HL-60 (cell line): ENCODE measurements at regions not wholly inside any gene's neighbourhood (a gene's known extent, or its start where the extent isn't known, plus 50 kb on each side); places are given as distances from the start of the nearest gene placed in this dataset.

Source experiments
- DNase-seq, 2 experiments: peaks; one replicate each; pipeline ENCODE4 v3.0.0-alpha.2; 2010 to 2020; ENCODE audit warnings: low read depth in 1 of 2, low spot score in 1 of 2
- H3K27ac ChIP-seq: fragments of 250-450 bp; sonication (Bioruptor Pico); replicated peaks from 2 replicates; pipeline ENCODE4 v1.5.1; 2020; ENCODE audit warnings: mild to moderate bottlenecking, moderate library complexity
- H3K27me3 ChIP-seq: fragments of 250-450 bp; sonication (Bioruptor Pico); 2 replicates; pipeline ENCODE4 v1.5.1; 2021; ENCODE audit warnings: mild to moderate bottlenecking, moderate library complexity; ENCODE audit not compliant: insufficient read depth, poor library complexity, severe bottlenecking
- H3K4me3 ChIP-seq: replicated peaks from 2 replicates; pipeline ENCODE4 v1.5.1; 2011; ENCODE audit warnings: mild to moderate bottlenecking, control low read depth, low read length; ENCODE audit not compliant: insufficient read depth
- CTCF ChIP-seq: IDR thresholded peaks from one replicate; pipeline ENCODE4 v1.5.1; 2011; ENCODE audit warnings: low read length, control low read depth, inconsistent platforms; ENCODE audit not compliant: insufficient read depth
- GABPA ChIP-seq: IDR thresholded peaks from 2 replicates; pipeline ENCODE4 v1.6.1; 2012; ENCODE audit warnings: low read depth
- POLR2AphosphoS5 ChIP-seq: IDR thresholded peaks from 2 replicates; pipeline ENCODE4 v1.6.1; 2012; ENCODE audit warnings: low read depth
- REST ChIP-seq: IDR thresholded peaks from 2 replicates; pipeline ENCODE4 v1.6.1; 2012; ENCODE audit warnings: low read depth; ENCODE audit not compliant: insufficient replicate concordance
- SPI1 ChIP-seq: IDR thresholded peaks from 2 replicates; pipeline ENCODE4 v1.6.1; 2012; ENCODE audit warnings: low read depth, mild to moderate bottlenecking, borderline replicate concordance

- Histone ChIP-seq H3K27me3 (no peaks in the 10 kb centered on the region), H3K4me3 (no peak overlapping the region), H3K27ac (no peak overlapping the region)
- no peak for TF ChIP-seq REST
- no peak for DNase-seq
Measured at GRCh38 chr18:3345885-3346284, 84.0 kb downstream of the MYL12B start.

GRCh38 chr18:3346487-3346886, 84.6 kb downstream of the MYL12B start:
- H3K4me3 ChIP-seq = no peak overlapping the region
- H3K27ac ChIP-seq = no peak overlapping the region
- no peak for TF ChIP-seq REST
- no peak for TF ChIP-seq POLR2AphosphoS5
- TF ChIP-seq SPI1 = no peak
- TF ChIP-seq GABPA = no peak
- TF ChIP-seq CTCF = no peak
- DNase-seq = no peak
- H3K27me3 ChIP-seq = no peaks in the 10 kb centered on the region

GRCh38 chr18:3347286-3347803, 85.4 kb downstream of the MYL12B start:
- DNase-seq = no peak
- Histone ChIP-seq H3K27me3 (no peaks in the 10 kb centered on the region), H3K4me3 (no peak overlapping the region), H3K27ac (no peak overlapping the region)
- TF ChIP-seq GABPA (no peak), POLR2AphosphoS5 (no peak), CTCF (no peak), SPI1 (no peak), REST (no peak)

- Histone ChIP-seq H3K4me3 (no peak overlapping the region), H3K27me3 (no peaks in the 10 kb centered on the region), H3K27ac (no peak overlapping the region)
- TF ChIP-seq POLR2AphosphoS5 (no peak), REST (no peak), SPI1 (no peak), GABPA (no peak), CTCF (no peak)
- DNase-seq = no peak
Measured at GRCh38 chr18:3348176-3348575, 86.2 kb downstream of the MYL12B start.
